GM12878 (cell line): ENCODE measurements at regions not wholly inside any gene's neighbourhood (a gene's known extent, or its start where the extent isn't known, plus 50 kb on each side); places are given as distances from the start of the nearest gene placed in this dataset.

Experiments
- IKZF1 ChIP-seq: fragments of 450-650 bp; conservative IDR thresholded peaks from 2 replicates; pipeline ENCODE4 v1.6.1; 2017; ENCODE audit warnings: antibody characterized with exemption, mild to moderate bottlenecking
- PAX8 ChIP-seq: fragments of 450-650 bp; IDR thresholded peaks from 2 replicates; pipeline ENCODE4 v1.6.1; 2017; ENCODE audit warnings: mild to moderate bottlenecking, moderate library complexity
- TF ChIP-seq, protein P1 (sequence below), 3 experiments: IDR thresholded peaks in 2 of 3; conservative IDR thresholded peaks in 1 of 3; 2 replicates each; pipeline ENCODE4 v1.5.1; 2011; ENCODE audit warnings: low read depth in 3 of 3, low read length in 3 of 3, mild to moderate bottlenecking in 3 of 3, control low read depth in 2 of 3, moderate library complexity in 2 of 3, inconsistent platforms in 1 of 3, mixed read lengths in 1 of 3; ENCODE audit not compliant: control insufficient read depth in 2 of 3, insufficient read depth in 1 of 3; ENCODE audit errors: extremely low read depth in 1 of 3
- TF ChIP-seq, protein P2 (sequence below): IDR thresholded peaks from 2 replicates; pipeline ENCODE4 v1.6.1; 2012; ENCODE audit warnings: low read depth, low read length, improper control_type of control experiment

- TF ChIP-seq, protein P1, sequence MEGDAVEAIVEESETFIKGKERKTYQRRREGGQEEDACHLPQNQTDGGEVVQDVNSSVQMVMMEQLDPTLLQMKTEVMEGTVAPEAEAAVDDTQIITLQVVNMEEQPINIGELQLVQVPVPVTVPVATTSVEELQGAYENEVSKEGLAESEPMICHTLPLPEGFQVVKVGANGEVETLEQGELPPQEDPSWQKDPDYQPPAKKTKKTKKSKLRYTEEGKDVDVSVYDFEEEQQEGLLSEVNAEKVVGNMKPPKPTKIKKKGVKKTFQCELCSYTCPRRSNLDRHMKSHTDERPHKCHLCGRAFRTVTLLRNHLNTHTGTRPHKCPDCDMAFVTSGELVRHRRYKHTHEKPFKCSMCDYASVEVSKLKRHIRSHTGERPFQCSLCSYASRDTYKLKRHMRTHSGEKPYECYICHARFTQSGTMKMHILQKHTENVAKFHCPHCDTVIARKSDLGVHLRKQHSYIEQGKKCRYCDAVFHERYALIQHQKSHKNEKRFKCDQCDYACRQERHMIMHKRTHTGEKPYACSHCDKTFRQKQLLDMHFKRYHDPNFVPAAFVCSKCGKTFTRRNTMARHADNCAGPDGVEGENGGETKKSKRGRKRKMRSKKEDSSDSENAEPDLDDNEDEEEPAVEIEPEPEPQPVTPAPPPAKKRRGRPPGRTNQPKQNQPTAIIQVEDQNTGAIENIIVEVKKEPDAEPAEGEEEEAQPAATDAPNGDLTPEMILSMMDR (IDR thresholded peaks at IDR 0.05 in 2 of 3, conservative IDR thresholded peaks at IDR 0.05 in 1 of 3; ENCODE audit: control insufficient read depth in 2 of 3, extremely low read depth in 1 of 3, insufficient read depth in 1 of 3, low read depth in 3 of 3, low read length in 3 of 3), result no peak
- TF ChIP-seq IKZF1 (peak; percentile 12), PAX8 (no peak)
- TF ChIP-seq, protein P2, sequence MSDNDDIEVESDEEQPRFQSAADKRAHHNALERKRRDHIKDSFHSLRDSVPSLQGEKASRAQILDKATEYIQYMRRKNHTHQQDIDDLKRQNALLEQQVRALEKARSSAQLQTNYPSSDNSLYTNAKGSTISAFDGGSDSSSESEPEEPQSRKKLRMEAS, result no peak
Observed at GRCh38 chr2:20150110-20150706, 74.7 kb downstream of the SDC1 start.
